Astrocyte of the spinal cord (primary cell): ENCODE measurements at regions not wholly inside any gene's neighbourhood (a gene's known extent, or its start where the extent isn't known, plus 50 kb on each side); places are given as distances from the start of the nearest gene placed in this dataset.

Source experiments
- DNase-seq: peaks from one replicate; pipeline ENCODE4 v3.0.0; 2011; ENCODE audit warnings: low read depth, low spot score
- H3K4me3 ChIP-seq: 2 replicates; pipeline ENCODE4 v1.5.1; 2011; ENCODE audit warnings: low read depth, mild to moderate bottlenecking, low read length, moderate library complexity
- CTCF ChIP-seq: IDR thresholded peaks from 2 replicates; pipeline ENCODE4 v1.5.1; 2012; ENCODE audit warnings: low read depth, mild to moderate bottlenecking, low read length, inconsistent platforms
- in situ Hi-C: cut with HindIII; loops from 2 replicates; pipeline ENCODE4 v1.10.0; 2017; ENCODE audit warnings: low sequenced_read_pairs

- in situ Hi-C loops: no loop called here
- DNase-seq: no peak
- no peak overlapping the region for H3K4me3 ChIP-seq
- TF ChIP-seq CTCF: no peak
These were observed 188.6 kb downstream of the MYCN start for GRCh38 chr2:16128746-16129610.

GRCh38 chr2:16127958-16128357 is 187.6 kb downstream of the MYCN start:
- no peak for TF ChIP-seq CTCF
- no peak for DNase-seq
- H3K4me3 ChIP-seq: no peak overlapping the region
- in situ Hi-C loops: no loop called here

GRCh38 chr2:16127276-16127940 is 187.1 kb downstream of the MYCN start:
- in situ Hi-C loops: no loop called here
- DNase-seq: no peak
- no peak overlapping the region for H3K4me3 ChIP-seq

GRCh38 chr2:16126517-16127275 is 186.3 kb downstream of the MYCN start:
- TF ChIP-seq CTCF: no peak
- in situ Hi-C loops: no loop called here
- no peak overlapping the region for H3K4me3 ChIP-seq
- DNase-seq: no peak

More at GRCh38 chr2:16127276-16127940, 187.1 kb downstream of the MYCN start:
- no peak for TF ChIP-seq CTCF

GRCh38 chr2:16125614-16126516 is 185.5 kb downstream of the MYCN start:
- no peak overlapping the region for H3K4me3 ChIP-seq
- TF ChIP-seq CTCF: no peak
- no peak for DNase-seq
- in situ Hi-C loops: no loop called here
